ENCODE measurements at regions not wholly inside any gene's neighbourhood (a gene's known extent, or its start where the extent isn't known, plus 50 kb on each side); places are given as distances from the start of the nearest gene placed in this dataset.

- TF ChIP-seq POLR2A (IDR thresholded peaks at IDR 0.05; ENCODE audit: low read depth, low read length), result no peak
- TF ChIP-seq CEBPB (IDR thresholded peaks at IDR 0.05; ENCODE audit: low read depth, low read length), result no peak
- TF ChIP-seq, protein P1, sequence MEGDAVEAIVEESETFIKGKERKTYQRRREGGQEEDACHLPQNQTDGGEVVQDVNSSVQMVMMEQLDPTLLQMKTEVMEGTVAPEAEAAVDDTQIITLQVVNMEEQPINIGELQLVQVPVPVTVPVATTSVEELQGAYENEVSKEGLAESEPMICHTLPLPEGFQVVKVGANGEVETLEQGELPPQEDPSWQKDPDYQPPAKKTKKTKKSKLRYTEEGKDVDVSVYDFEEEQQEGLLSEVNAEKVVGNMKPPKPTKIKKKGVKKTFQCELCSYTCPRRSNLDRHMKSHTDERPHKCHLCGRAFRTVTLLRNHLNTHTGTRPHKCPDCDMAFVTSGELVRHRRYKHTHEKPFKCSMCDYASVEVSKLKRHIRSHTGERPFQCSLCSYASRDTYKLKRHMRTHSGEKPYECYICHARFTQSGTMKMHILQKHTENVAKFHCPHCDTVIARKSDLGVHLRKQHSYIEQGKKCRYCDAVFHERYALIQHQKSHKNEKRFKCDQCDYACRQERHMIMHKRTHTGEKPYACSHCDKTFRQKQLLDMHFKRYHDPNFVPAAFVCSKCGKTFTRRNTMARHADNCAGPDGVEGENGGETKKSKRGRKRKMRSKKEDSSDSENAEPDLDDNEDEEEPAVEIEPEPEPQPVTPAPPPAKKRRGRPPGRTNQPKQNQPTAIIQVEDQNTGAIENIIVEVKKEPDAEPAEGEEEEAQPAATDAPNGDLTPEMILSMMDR (conservative IDR thresholded peaks at IDR 0.05; ENCODE audit: low read depth, low read length), result no peak
- no peak for TF ChIP-seq RAD21 (IDR thresholded peaks at IDR 0.05; ENCODE audit: low read length)
- TF ChIP-seq MXI1 (IDR thresholded peaks at IDR 0.05; ENCODE audit: borderline replicate concordance, low read depth, low read length), result no peak
- no peak for TF ChIP-seq MAFK (IDR thresholded peaks at IDR 0.05; ENCODE audit: low read depth, low read length)
- TF ChIP-seq BHLHE40 (IDR thresholded peaks at IDR 0.05; ENCODE audit: low read depth, low read length), result no peak
- TF ChIP-seq, protein P2, sequence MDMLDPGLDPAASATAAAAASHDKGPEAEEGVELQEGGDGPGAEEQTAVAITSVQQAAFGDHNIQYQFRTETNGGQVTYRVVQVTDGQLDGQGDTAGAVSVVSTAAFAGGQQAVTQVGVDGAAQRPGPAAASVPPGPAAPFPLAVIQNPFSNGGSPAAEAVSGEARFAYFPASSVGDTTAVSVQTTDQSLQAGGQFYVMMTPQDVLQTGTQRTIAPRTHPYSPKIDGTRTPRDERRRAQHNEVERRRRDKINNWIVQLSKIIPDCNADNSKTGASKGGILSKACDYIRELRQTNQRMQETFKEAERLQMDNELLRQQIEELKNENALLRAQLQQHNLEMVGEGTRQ (IDR thresholded peaks at IDR 0.05; ENCODE audit: low read depth, low read length), result no peak
- no peak for TF ChIP-seq SMC3 (IDR thresholded peaks at IDR 0.05; ENCODE audit: low read depth, low read length)
- no peak for TF ChIP-seq RCOR1 (IDR thresholded peaks at IDR 0.05; ENCODE audit: insufficient replicate concordance, low read length)
- TF ChIP-seq FOS (IDR thresholded peaks at IDR 0.05; ENCODE audit: low read depth, low read length), result no peak
- TF ChIP-seq RFX5 (IDR thresholded peaks at IDR 0.05; ENCODE audit: low read depth, low read length), result no peak
- TF ChIP-seq ELK1 (IDR thresholded peaks at IDR 0.05; ENCODE audit: borderline replicate concordance, low read depth, low read length), result no peak
Observed at GRCh38 chr6:22708469-22708868, 139.1 kb downstream of the HDGFL1 start.
